ENCODE measurements at regions not wholly inside any gene's neighbourhood (a gene's known extent, or its start where the extent isn't known, plus 50 kb on each side); places are given as distances from the start of the nearest gene placed in this dataset.

- TF ChIP-seq CTCF (conservative IDR thresholded peaks at IDR 0.05 in 1 of 2, IDR thresholded peaks at IDR 0.05 in 1 of 2; ENCODE audit: low read depth in 1 of 2, low read length in 2 of 2) (no peak), EZH2 (IDR thresholded peaks at IDR 0.05; ENCODE audit: low read length, missing control alignments) (no peak)
Measured at GRCh38 chr6:94349227-94349626, 929.9 kb upstream of the EPHA7 start.
